Retinal pigment epithelial cell (primary cell): ENCODE measurements at regions not wholly inside any gene's neighbourhood (a gene's known extent, or its start where the extent isn't known, plus 50 kb on each side); places are given as distances from the start of the nearest gene placed in this dataset.

Source experiments
- DNase-seq: peaks from one replicate; pipeline ENCODE4 v3.0.0-alpha.2; 2010; ENCODE audit warnings: low read depth
- H3K4me3 ChIP-seq: 2 replicates; pipeline ENCODE4 v1.5.1; 2011; ENCODE audit warnings: mild to moderate bottlenecking, low read length, control low read depth, moderate library complexity
- CTCF ChIP-seq: conservative IDR thresholded peaks from 2 replicates; pipeline ENCODE4 v1.5.1; 2011; ENCODE audit warnings: low read depth, low read length, control low read depth, inconsistent platforms

GRCh38 chr6:133040803-133041419 lies 200.2 kb upstream of the EYA4 start:
- no peak overlapping the region for H3K4me3 ChIP-seq
- DNase-seq: no peak
- no peak for TF ChIP-seq CTCF

DNA sequence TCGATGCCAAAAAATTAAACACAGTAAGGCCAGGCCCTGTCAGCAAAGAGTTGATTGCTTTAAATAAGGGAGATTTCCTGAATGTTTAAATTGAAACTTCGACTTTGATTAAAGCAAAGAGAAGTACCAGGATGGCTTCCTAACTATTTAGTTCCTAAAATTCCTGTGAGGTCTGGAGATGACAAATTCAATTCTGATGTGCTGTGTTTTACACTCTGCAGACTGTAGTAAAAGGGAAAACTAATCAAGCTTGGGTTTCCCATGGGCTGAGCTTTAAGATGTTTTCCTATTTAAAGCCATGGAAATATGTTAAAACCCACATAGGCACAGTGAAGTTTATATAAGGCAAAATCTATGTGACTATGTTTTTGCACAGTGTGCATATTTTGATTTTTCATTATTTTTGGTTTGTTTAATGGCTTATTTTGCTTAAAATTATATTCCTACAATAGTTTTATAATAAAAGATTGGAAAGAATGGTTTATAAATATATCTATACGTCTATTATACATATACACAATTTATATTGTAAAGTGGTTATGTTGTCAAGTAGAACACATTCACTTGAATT lies 198.5 kb upstream of the EYA4 start:
- TF ChIP-seq CTCF: no peak
- DNase-seq: no peak
- H3K4me3 ChIP-seq: no peak overlapping the region

DNA sequence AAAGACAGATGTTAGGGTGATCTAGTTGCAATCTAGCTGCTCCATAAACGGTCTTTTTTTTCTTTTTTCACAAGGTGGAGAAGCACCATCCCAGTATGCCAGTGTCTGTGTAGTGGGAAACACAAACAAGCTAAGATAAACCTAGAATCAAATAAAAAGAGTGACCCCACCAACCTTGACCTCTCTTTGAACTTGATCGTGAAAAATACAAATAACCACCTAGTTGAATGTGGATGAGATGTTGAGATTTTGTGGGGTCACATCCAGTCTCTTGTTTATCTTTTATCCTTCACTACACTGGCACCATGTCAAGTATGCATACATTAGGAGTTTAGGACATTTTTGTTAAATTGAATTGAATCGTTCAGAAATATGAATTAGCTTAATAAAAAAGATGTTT lies 194.6 kb upstream of the EYA4 start:
- H3K4me3 ChIP-seq: no peak overlapping the region

GRCh38 chr6:133047065-133047665 lies 194.0 kb upstream of the EYA4 start:
- TF ChIP-seq CTCF: no peak
- H3K4me3 ChIP-seq: no peak overlapping the region
- DNase-seq: no peak

More for the DNA sequence above, 194.6 kb upstream of the EYA4 start:
- DNase-seq: no peak
- no peak for TF ChIP-seq CTCF

DNA sequence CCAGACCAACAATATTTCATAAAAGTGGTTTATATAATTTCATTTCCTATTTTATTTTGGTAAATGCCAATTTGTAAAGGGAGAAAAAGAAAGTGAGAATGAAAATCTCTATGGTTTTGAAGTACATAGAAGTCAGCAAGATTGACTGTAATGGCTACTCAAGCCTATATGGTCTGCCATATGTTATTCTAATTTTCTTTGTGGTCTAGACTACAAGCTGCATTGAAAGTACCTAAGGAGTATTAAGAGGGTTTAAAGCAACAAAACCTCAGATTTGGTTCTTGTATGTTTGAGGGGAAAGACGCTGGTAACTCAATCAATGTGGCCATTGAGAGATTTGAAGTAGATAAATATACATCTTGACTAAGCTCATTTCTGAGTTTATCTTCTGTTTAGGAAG lies 193.5 kb upstream of the EYA4 start:
- H3K4me3 ChIP-seq: no peak overlapping the region
- no peak for DNase-seq
- no peak for TF ChIP-seq CTCF

DNA sequence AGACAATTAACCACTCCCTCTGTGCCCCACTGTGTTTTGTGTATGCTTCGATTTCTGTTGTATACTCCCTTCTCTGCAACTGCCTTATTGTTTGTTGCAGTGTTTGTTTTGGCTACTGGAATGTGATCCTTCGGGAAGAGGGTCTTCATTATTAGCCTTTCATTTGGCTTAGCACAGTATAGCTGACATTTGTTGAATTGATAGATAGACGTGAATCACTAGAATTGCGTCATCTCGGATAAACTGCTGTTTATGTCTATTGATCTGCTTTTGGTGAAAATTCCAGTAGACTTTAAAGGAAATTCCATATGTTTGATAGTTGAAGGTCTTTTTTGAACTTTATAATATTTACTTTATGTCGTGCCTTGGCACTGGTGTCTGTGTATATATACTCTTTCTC lies 189.9 kb upstream of the EYA4 start:
- H3K4me3 ChIP-seq: no peak overlapping the region
- no peak for TF ChIP-seq CTCF
- DNase-seq: no peak

- no peak for TF ChIP-seq CTCF
- no peak for DNase-seq
- H3K4me3 ChIP-seq: no peak overlapping the region
Measured at GRCh38 chr6:133052465-133052864, 188.7 kb upstream of the EYA4 start.
